ENCODE measurements at regions not wholly inside any gene's neighbourhood (a gene's known extent, or its start where the extent isn't known, plus 50 kb on each side); places are given as distances from the start of the nearest gene placed in this dataset.

DNA sequence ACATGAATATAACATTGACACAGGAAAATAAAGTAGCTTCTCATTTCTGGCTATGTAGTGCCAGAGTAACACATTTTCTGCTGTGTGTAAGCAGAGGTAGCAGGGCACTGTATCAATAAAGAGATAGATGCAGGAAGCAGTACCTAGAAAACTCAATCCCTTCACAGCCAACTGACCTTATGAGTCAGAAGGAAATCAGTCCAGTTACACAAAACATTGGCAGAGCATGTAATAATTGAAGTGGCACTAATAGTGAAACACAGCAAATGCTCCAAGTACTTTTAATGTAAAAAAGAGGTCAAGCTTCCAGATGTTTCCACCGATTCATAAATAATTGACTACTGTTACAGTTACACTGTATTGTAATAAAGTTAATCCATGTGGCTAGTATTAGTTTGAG lies 706.6 kb downstream of the EFNA5 start:
- TF ChIP-seq CTCF (IDR thresholded peaks at IDR 0.05; ENCODE audit: low read depth, low read length) (no peak), EZH2phosphoT487 (IDR thresholded peaks at IDR 0.05; ENCODE audit: low read depth) (no peak)
